ENCODE measurements at regions not wholly inside any gene's neighbourhood (a gene's known extent, or its start where the extent isn't known, plus 50 kb on each side); places are given as distances from the start of the nearest gene placed in this dataset.

GRCh38 chr2:120442541-120442922 is 96.6 kb downstream of the INHBB start:
- no peak for TF ChIP-seq MEIS2 (IDR thresholded peaks at IDR 0.05; ENCODE audit: partially characterized antibody)
- no peak for TF ChIP-seq CBFA2T2 (conservative IDR thresholded peaks at IDR 0.05)
- TF ChIP-seq ZNF263 (CRISPR knock-in tag; IDR thresholded peaks at IDR 0.05; ENCODE audit: borderline replicate concordance), result no peak
- TF ChIP-seq, protein P1, sequence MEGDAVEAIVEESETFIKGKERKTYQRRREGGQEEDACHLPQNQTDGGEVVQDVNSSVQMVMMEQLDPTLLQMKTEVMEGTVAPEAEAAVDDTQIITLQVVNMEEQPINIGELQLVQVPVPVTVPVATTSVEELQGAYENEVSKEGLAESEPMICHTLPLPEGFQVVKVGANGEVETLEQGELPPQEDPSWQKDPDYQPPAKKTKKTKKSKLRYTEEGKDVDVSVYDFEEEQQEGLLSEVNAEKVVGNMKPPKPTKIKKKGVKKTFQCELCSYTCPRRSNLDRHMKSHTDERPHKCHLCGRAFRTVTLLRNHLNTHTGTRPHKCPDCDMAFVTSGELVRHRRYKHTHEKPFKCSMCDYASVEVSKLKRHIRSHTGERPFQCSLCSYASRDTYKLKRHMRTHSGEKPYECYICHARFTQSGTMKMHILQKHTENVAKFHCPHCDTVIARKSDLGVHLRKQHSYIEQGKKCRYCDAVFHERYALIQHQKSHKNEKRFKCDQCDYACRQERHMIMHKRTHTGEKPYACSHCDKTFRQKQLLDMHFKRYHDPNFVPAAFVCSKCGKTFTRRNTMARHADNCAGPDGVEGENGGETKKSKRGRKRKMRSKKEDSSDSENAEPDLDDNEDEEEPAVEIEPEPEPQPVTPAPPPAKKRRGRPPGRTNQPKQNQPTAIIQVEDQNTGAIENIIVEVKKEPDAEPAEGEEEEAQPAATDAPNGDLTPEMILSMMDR (IDR thresholded peaks at IDR 0.05 in 2 of 3, conservative IDR thresholded peaks at IDR 0.05 in 1 of 3; ENCODE audit: insufficient read depth in 2 of 3, low read depth in 1 of 3, low read length in 3 of 3), result no peak
- TF ChIP-seq, protein P2, sequence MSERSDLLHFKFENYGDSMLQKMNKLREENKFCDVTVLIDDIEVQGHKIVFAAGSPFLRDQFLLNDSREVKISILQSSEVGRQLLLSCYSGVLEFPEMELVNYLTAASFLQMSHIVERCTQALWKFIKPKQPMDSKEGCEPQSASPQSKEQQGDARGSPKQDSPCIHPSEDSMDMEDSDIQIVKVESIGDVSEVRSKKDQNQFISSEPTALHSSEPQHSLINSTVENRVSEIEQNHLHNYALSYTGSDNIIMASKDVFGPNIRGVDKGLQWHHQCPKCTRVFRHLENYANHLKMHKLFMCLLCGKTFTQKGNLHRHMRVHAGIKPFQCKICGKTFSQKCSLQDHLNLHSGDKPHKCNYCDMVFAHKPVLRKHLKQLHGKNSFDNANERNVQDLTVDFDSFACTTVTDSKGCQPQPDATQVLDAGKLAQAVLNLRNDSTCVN (CRISPR knock-in tag; IDR thresholded peaks at IDR 0.05), result no peak
- no peak for TF ChIP-seq CBX5 (IDR thresholded peaks at IDR 0.05; ENCODE audit: borderline replicate concordance, low read depth)
- TF ChIP-seq EZH2 (IDR thresholded peaks at IDR 0.05; ENCODE audit: borderline replicate concordance, low read depth, low read length), result no peak
- no peak for TF ChIP-seq NFIC (IDR thresholded peaks at IDR 0.05)
- TF ChIP-seq EP300 (IDR thresholded peaks at IDR 0.05; ENCODE audit: low read length), result no peak
- TF ChIP-seq GABPB1 (CRISPR knock-in tag; IDR thresholded peaks at IDR 0.05), result no peak
- no peak for TF ChIP-seq SPI1 (IDR thresholded peaks at IDR 0.05; ENCODE audit: borderline replicate concordance, low read depth, low read length)
- no peak for TF ChIP-seq BRCA1 (IDR thresholded peaks at IDR 0.05)
- no peak for TF ChIP-seq BRCA1 (CRISPR knock-in tag; IDR thresholded peaks at IDR 0.05)
- no peak for TF ChIP-seq POLR2A (conservative IDR thresholded peaks at IDR 0.05)
- no peak for TF ChIP-seq MXI1 (IDR thresholded peaks at IDR 0.05; ENCODE audit: low read depth, low read length)
